ENCODE measurements at regions not wholly inside any gene's neighbourhood (a gene's known extent, or its start where the extent isn't known, plus 50 kb on each side); places are given as distances from the start of the nearest gene placed in this dataset.

GRCh38 chr10:78778444-78779338, 290.1 kb upstream of the ZMIZ1 start:
- TF ChIP-seq CTCF (IDR thresholded peaks at IDR 0.05) = no peak

GRCh38 chr10:78779339-78779955, 289.3 kb upstream of the ZMIZ1 start:
- no peak for ATAC-seq (ENCODE audit: insufficient number of reproducible peaks, low FRiP score, low read depth)
- no peaks in the 10 kb centered on the region for H3K9me3 ChIP-seq
- peaks cover 27 to 73% of the 10 kb centered on the region in 2 donors for H3K4me1 ChIP-seq (ENCODE audit: control insufficient read depth in 1 of 2, low read depth in 2 of 2)
- H3K4me3 ChIP-seq = no peak overlapping the region
- no peak for DNase-seq (ENCODE audit: low spot score)
- H3K36me3 ChIP-seq = no peaks in the 10 kb centered on the region
- H3K27me3 ChIP-seq (replicated peaks; ENCODE audit: insufficient read depth) = no peaks in the 10 kb centered on the region
- no peak for TF ChIP-seq CTCF (IDR thresholded peaks at IDR 0.05)
- H3K27ac ChIP-seq = peak overlapping the region; percentile 11 to 75

More at GRCh38 chr10:78778444-78779338, 290.1 kb upstream of the ZMIZ1 start:
- H3K9me3 ChIP-seq = no peaks in the 10 kb centered on the region
- DNase-seq (ENCODE audit: low spot score) (no peak), ATAC-seq (ENCODE audit: insufficient number of reproducible peaks, low FRiP score, low read depth) (no peak)
- H3K4me3 ChIP-seq = no peak overlapping the region
- H3K4me1 ChIP-seq (ENCODE audit: control insufficient read depth in 1 of 2, low read depth in 2 of 2) = peaks cover 27 to 69% of the 10 kb centered on the region in 2 donors
- no peaks in the 10 kb centered on the region for H3K27me3 ChIP-seq (replicated peaks; ENCODE audit: insufficient read depth)
- no peaks in the 10 kb centered on the region for H3K36me3 ChIP-seq
- peak overlapping the region; percentile 75 to 78 for H3K27ac ChIP-seq

GRCh38 chr10:78780551-78780961, 288.2 kb upstream of the ZMIZ1 start:
- Histone ChIP-seq H3K27me3 (replicated peaks; ENCODE audit: insufficient read depth) (no peaks in the 10 kb centered on the region), H3K36me3 (no peaks in the 10 kb centered on the region), H3K9me3 (no peaks in the 10 kb centered on the region), H3K4me3 (no peak overlapping the region), H3K27ac (peak overlapping the region; percentile 14 to 75), H3K4me1 (ENCODE audit: control insufficient read depth in 1 of 2, low read depth in 2 of 2) (peaks cover 20 to 70% of the 10 kb centered on the region in 2 donors)
- DNase-seq (ENCODE audit: low spot score) = no peak
- TF ChIP-seq CTCF (IDR thresholded peaks at IDR 0.05) = no peak
- no peak for ATAC-seq (ENCODE audit: insufficient number of reproducible peaks, low FRiP score, low read depth)

GRCh38 chr10:78781251-78781913, 287.4 kb upstream of the ZMIZ1 start:
- H3K27me3 ChIP-seq (replicated peaks; ENCODE audit: insufficient read depth) = no peaks in the 10 kb centered on the region
- H3K36me3 ChIP-seq = no peaks in the 10 kb centered on the region
- no peak for DNase-seq (ENCODE audit: low spot score)
- no peak for ATAC-seq (ENCODE audit: insufficient number of reproducible peaks, low FRiP score, low read depth)
- peaks cover 15 to 63% of the 10 kb centered on the region in 2 donors for H3K4me1 ChIP-seq (ENCODE audit: control insufficient read depth in 1 of 2, low read depth in 2 of 2)
- no peaks in the 10 kb centered on the region for H3K9me3 ChIP-seq
- no peak overlapping the region for H3K27ac ChIP-seq
- TF ChIP-seq CTCF (IDR thresholded peaks at IDR 0.05) = no peak
- H3K4me3 ChIP-seq = no peak overlapping the region

GRCh38 chr10:78781991-78782390, 286.8 kb upstream of the ZMIZ1 start:
- H3K27ac ChIP-seq = no peak overlapping the region
- DNase-seq (ENCODE audit: low spot score) = no peak
- no peak for TF ChIP-seq CTCF (IDR thresholded peaks at IDR 0.05)

More at GRCh38 chr10:78781991-78782390, 286.8 kb upstream of the ZMIZ1 start:
- H3K4me3 ChIP-seq = no peak overlapping the region
- no peaks in the 10 kb centered on the region for H3K27me3 ChIP-seq (replicated peaks; ENCODE audit: insufficient read depth)
- no peak for ATAC-seq (ENCODE audit: insufficient number of reproducible peaks, low FRiP score, low read depth)
- no peaks in the 10 kb centered on the region for H3K9me3 ChIP-seq
- H3K4me1 ChIP-seq (ENCODE audit: control insufficient read depth in 1 of 2, low read depth in 2 of 2) = peaks cover 11 to 63% of the 10 kb centered on the region in 2 donors
- no peaks in the 10 kb centered on the region for H3K36me3 ChIP-seq

Data from thoracic aorta (tissue), 2 donors.